Kidney (tissue), 13 donors: ENCODE measurements at regions not wholly inside any gene's neighbourhood (a gene's known extent, or its start where the extent isn't known, plus 50 kb on each side); places are given as distances from the start of the nearest gene placed in this dataset.

Experiments
- DNase-seq, 5 donors: peaks; one replicate each; pipeline ENCODE4 v3.0.0-alpha.2; 2013 to 2020
- FAIRE-seq: peaks from 2 replicates; lab custom pipeline; 2012; peaks lifted over from hg19 to GRCh38; lab: Jason Lieb, UNC
- H3K27ac ChIP-seq, 2 donors: one replicate each; pipeline ENCODE4 v1.7.0; 2013; ENCODE audit warnings: low read depth in 2 of 2, low read length in 2 of 2, inconsistent platforms in 1 of 2
- H3K27me3 ChIP-seq: one replicate; pipeline ENCODE4 v1.7.1; 2013; ENCODE audit warnings: low read length, inconsistent platforms; ENCODE audit not compliant: control insufficient read depth, insufficient read depth
- H3K36me3 ChIP-seq, 3 donors: one replicate each; pipeline versions ENCODE4 v1.7.0 to v1.7.1; 2013; ENCODE audit warnings: low read length in 3 of 3, control low read depth in 1 of 3, inconsistent platforms in 1 of 3; ENCODE audit not compliant: insufficient read depth in 3 of 3, control insufficient read depth in 2 of 3
- H3K4me1 ChIP-seq, 3 donors: one replicate each; pipeline versions ENCODE4 v1.7.0 to v1.7.1; 2013; ENCODE audit warnings: low read length in 3 of 3, inconsistent platforms in 1 of 3, low read depth in 1 of 3; ENCODE audit not compliant: control insufficient read depth in 2 of 3, insufficient read depth in 2 of 3
- H3K4me3 ChIP-seq, 3 donors: one replicate each; pipeline versions ENCODE4 v1.7.0 to v1.8.1; 2013; ENCODE audit warnings: low read length in 3 of 3, control low read depth in 1 of 3, inconsistent platforms in 1 of 3
- H3K9ac ChIP-seq, 3 donors: one replicate each; pipeline versions ENCODE4 v1.7.0 to v1.7.1; 2013; ENCODE audit warnings: low read length in 3 of 3, control low read depth in 1 of 3, inconsistent platforms in 1 of 3
- H3K9me3 ChIP-seq, 3 donors: one replicate each; pipeline versions ENCODE4 v1.7.0 to v1.7.1; 2013; ENCODE audit warnings: low read length in 3 of 3, control low read depth in 1 of 3, inconsistent platforms in 1 of 3; ENCODE audit not compliant: control insufficient read depth in 2 of 3, insufficient read depth in 1 of 3
- CTCF ChIP-seq: IDR thresholded peaks from 3 replicates; pipeline ENCODE4 v1.5.1; 2012; ENCODE audit warnings: mild to moderate bottlenecking, moderate library complexity, borderline replicate concordance; ENCODE audit not compliant: insufficient read depth; ENCODE audit errors: extremely low read depth
- intact Hi-C: fragments of 100-400 bp; cut with DNase I; formaldehyde crosslinking; loops from one replicate; pipeline ENCODE4 v1.11.1; 2022
- donor health status: control.
- donor health status: control.
- donor health status: control.
- donor health status: control.
- donor health status: control.
- donor health status: DM: yes; HTN: yes; CAD: no.
- donor health status: Normal renal cell carcinoma (clear cell type).

DNA sequence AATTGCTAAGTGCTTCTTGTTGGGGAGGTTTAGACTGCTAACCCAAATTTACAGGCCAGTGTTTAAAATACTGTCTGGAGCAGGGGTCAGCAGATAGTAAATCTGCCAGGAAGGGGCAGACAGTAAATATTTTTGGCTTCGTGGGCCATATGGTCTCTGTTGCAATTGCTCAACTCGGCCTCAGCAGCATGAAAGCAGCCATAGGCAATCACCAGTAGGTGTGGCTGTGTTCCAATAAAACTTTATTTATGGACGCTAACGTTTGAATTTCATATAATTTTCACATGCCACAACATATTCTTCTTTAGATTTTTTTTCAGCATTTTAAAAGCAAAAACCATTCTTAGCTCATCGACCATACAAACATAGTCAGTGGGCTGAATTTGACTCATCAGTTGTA is 172.7 kb downstream of the BRINP2 start:
- H3K27me3 ChIP-seq = no peaks in the 10 kb centered on the region
- intact Hi-C loops = no loop called here
- no peak for FAIRE-seq
- peak in 3 of 5 donors; percentile 23 to 68 (median 51) for DNase-seq
- H3K36me3 ChIP-seq = no peaks in the 10 kb centered on the region
- no peak overlapping the region for H3K4me3 ChIP-seq
- H3K4me1 ChIP-seq = peaks cover 0 to 6% (median 0%) of the 10 kb centered on the region in 3 donors
- no peaks in the 10 kb centered on the region for H3K9me3 ChIP-seq
- H3K9ac ChIP-seq = no peak overlapping the region
- H3K27ac ChIP-seq = no peak overlapping the region
- no peak for TF ChIP-seq CTCF

DNA sequence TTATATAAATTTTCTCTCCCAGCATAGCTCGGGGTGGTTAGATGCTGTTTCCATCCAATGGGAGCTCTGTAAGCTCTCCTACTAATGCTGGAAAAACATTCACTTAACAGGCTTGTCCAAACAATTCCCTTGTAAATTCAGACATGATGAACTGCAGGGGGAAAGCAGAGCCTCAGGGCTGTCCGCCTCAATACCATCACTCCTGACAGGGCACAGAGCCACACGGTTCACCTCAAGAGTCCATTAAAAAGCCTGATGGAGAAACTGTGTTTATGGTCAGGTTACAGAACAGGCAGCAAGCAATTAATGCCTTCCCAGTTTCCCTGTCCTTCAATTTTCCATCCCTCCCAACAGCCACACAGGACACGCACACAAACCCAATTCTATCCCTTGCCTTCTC is 171.0 kb downstream of the BRINP2 start:
- Histone ChIP-seq H3K4me3 (no peak overlapping the region), H3K9me3 (no peaks in the 10 kb centered on the region), H3K9ac (no peak overlapping the region), H3K36me3 (no peaks in the 10 kb centered on the region), H3K27ac (no peak overlapping the region), H3K4me1 (peaks cover 0 to 6% (median 0%) of the 10 kb centered on the region in 3 donors), H3K27me3 (no peaks in the 10 kb centered on the region)
- intact Hi-C loops = no loop called here
- no peak for TF ChIP-seq CTCF
- DNase-seq (peak in 4 of 5 donors; percentile 56 to 83 (median 77)), FAIRE-seq (no peak)

GRCh38 chr1:177340601-177341067 is 169.9 kb downstream of the BRINP2 start:
- Histone ChIP-seq H3K9me3 (no peaks in the 10 kb centered on the region), H3K9ac (no peak overlapping the region), H3K4me3 (no peak overlapping the region), H3K36me3 (no peaks in the 10 kb centered on the region), H3K27ac (no peak overlapping the region), H3K27me3 (no peaks in the 10 kb centered on the region), H3K4me1 (peaks cover 0 to 6% (median 0%) of the 10 kb centered on the region in 3 donors)
- no peak for FAIRE-seq
- intact Hi-C loops = no loop called here
- no peak for TF ChIP-seq CTCF
- peak in 4 of 5 donors; percentile 91 to 97 (median 94) for DNase-seq

- peaks cover 0 to 6% (median 0%) of the 10 kb centered on the region in 3 donors for H3K4me1 ChIP-seq
- no peak for FAIRE-seq
- no peak for TF ChIP-seq CTCF
- no peak for DNase-seq
- no peak overlapping the region for H3K9ac ChIP-seq
- no peaks in the 10 kb centered on the region for H3K36me3 ChIP-seq
- intact Hi-C loops = no loop called here
- no peak overlapping the region for H3K4me3 ChIP-seq
- H3K9me3 ChIP-seq = no peaks in the 10 kb centered on the region
- no peak overlapping the region for H3K27ac ChIP-seq
- H3K27me3 ChIP-seq = no peaks in the 10 kb centered on the region
These were observed 167.6 kb downstream of the BRINP2 start for GRCh38 chr1:177338376-177338775.
